ENCODE measurements at regions not wholly inside any gene's neighbourhood (a gene's known extent, or its start where the extent isn't known, plus 50 kb on each side); places are given as distances from the start of the nearest gene placed in this dataset.

GRCh38 chr4:79634111-79634510, 226.1 kb upstream of the GK2 start:
- TF ChIP-seq CTCF (IDR thresholded peaks at IDR 0.05; ENCODE audit: low read depth, low read length) = no peak
- no peak for DNase-seq (ENCODE audit: extremely low read depth, low read depth)

- no peak for DNase-seq (ENCODE audit: extremely low read depth, low read depth)
- no peak for TF ChIP-seq CTCF (IDR thresholded peaks at IDR 0.05; ENCODE audit: low read depth, low read length)
These were observed 224.1 kb upstream of the GK2 start for GRCh38 chr4:79632114-79632513.

- DNase-seq (ENCODE audit: extremely low read depth, low read depth) = no peak
- no peak for TF ChIP-seq CTCF (IDR thresholded peaks at IDR 0.05; ENCODE audit: low read depth, low read length)
These were observed 218.6 kb upstream of the GK2 start for GRCh38 chr4:79626611-79627010.

GRCh38 chr4:79626101-79626500, 218.1 kb upstream of the GK2 start:
- DNase-seq (ENCODE audit: extremely low read depth, low read depth) = no peak
- TF ChIP-seq CTCF (IDR thresholded peaks at IDR 0.05; ENCODE audit: low read depth, low read length) = no peak

- no peak for DNase-seq (ENCODE audit: extremely low read depth, low read depth)
- no peak for TF ChIP-seq CTCF (IDR thresholded peaks at IDR 0.05; ENCODE audit: low read depth, low read length)
These were observed 217.3 kb upstream of the GK2 start for GRCh38 chr4:79625361-79625760.

- DNase-seq (ENCODE audit: extremely low read depth, low read depth) = no peak
- TF ChIP-seq CTCF (IDR thresholded peaks at IDR 0.05; ENCODE audit: low read depth, low read length) = no peak
These were observed 215.2 kb upstream of the GK2 start for GRCh38 chr4:79623021-79623870.

- DNase-seq (ENCODE audit: extremely low read depth, low read depth) = no peak
- TF ChIP-seq CTCF (IDR thresholded peaks at IDR 0.05; ENCODE audit: low read depth, low read length) = no peak
These were observed 213.0 kb upstream of the GK2 start for GRCh38 chr4:79621061-79621460.
